ENCODE measurements at regions not wholly inside any gene's neighbourhood (a gene's known extent, or its start where the extent isn't known, plus 50 kb on each side); places are given as distances from the start of the nearest gene placed in this dataset.

- TF ChIP-seq SMAD9 (CRISPR knock-in tag; IDR thresholded peaks at IDR 0.05) (peak; percentile 19; the same call in 1 of the 2 replicates), KDM3A (CRISPR knock-in tag; IDR thresholded peaks at IDR 0.05; ENCODE audit: low read depth) (0 out of 2 replicates have a peak, but pooled peaks have one; percentile 44), NCOA2 (CRISPR knock-in tag; IDR thresholded peaks at IDR 0.05) (peak; percentile 24; the same call in 1 of the 2 replicates), ZSCAN22 (CRISPR knock-in tag; IDR thresholded peaks at IDR 0.05) (0 out of 2 replicates have a peak, but pooled peaks have one; percentile 61), ARNTL (CRISPR knock-in tag; IDR thresholded peaks at IDR 0.05) (0 out of 2 replicates have a peak, but pooled peaks have one; percentile 35), NR2F1 (CRISPR knock-in tag; IDR thresholded peaks at IDR 0.05) (peak; percentile 79 to 82), PITX1 (CRISPR knock-in tag; IDR thresholded peaks at IDR 0.05) (peak; percentile 58; the same call in 1 of the 2 replicates), ZNF788 (CRISPR knock-in tag; IDR thresholded peaks at IDR 0.05; ENCODE audit: borderline replicate concordance) (peak; percentile 61; the same call in 1 of the 2 replicates), CEBPZ (IDR thresholded peaks at IDR 0.05; ENCODE audit: low read length) (no peak), KDM5A (IDR thresholded peaks at IDR 0.05; ENCODE audit: borderline replicate concordance, low read length) (no peak), ZNF101 (CRISPR knock-in tag; IDR thresholded peaks at IDR 0.05; ENCODE audit: borderline replicate concordance, low read depth) (0 out of 2 replicates have a peak, but pooled peaks have one; percentile 38), KDM2A (CRISPR knock-in tag; IDR thresholded peaks at IDR 0.05; ENCODE audit: borderline replicate concordance, low read depth) (peak; percentile 85), ARID5B (CRISPR knock-in tag; IDR thresholded peaks at IDR 0.05) (peak; percentile 67; the same call in 1 of the 2 replicates), HNF1A (IDR thresholded peaks at IDR 0.05; ENCODE audit: low read depth) (no peak), HNF1A (CRISPR knock-in tag; IDR thresholded peaks at IDR 0.05; ENCODE audit: borderline replicate concordance) (0 out of 2 replicates have a peak, but pooled peaks have one; percentile 32), ZMYM2 (CRISPR knock-in tag; IDR thresholded peaks at IDR 0.05) (0 out of 2 replicates have a peak, but pooled peaks have one; percentile 29), BHLHE40 (IDR thresholded peaks at IDR 0.05; ENCODE audit: low read length) (peak; percentile 69)
- TF ChIP-seq, protein P1, sequence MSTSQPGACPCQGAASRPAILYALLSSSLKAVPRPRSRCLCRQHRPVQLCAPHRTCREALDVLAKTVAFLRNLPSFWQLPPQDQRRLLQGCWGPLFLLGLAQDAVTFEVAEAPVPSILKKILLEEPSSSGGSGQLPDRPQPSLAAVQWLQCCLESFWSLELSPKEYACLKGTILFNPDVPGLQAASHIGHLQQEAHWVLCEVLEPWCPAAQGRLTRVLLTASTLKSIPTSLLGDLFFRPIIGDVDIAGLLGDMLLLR (CRISPR knock-in tag; IDR thresholded peaks at IDR 0.05): peak; percentile 59; the same call in 1 of the 2 replicates
These were observed 60.2 kb upstream of the RALY start (continued) for GRCh38 chr20:33933469-33933909.
